ENCODE measurements at regions not wholly inside any gene's neighbourhood (a gene's known extent, or its start where the extent isn't known, plus 50 kb on each side); places are given as distances from the start of the nearest gene placed in this dataset.
A peak's percentile ranks its signal among the peaks of the same experiment; 100 is the strongest.

DNA sequence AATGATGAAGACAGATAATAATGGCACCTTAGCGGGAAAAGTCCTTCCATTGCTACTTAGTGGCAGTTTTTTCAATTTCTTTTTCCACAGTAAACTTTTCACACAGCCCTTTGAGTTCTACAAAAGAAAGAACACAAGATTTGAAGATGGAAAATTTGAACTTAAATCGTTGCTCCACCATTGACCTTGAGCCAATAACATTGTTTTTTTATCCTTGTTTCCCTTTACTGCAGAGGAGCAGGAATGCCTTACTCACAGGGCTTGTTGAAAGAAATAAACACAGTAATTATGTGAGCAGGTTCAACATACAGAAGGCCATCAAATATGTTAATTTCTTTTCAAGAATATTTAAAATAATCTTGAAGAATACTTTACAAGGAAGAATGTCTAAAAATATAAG, 181.5 kb upstream of the KRR1 start:
- H3K4me3 ChIP-seq = no peak overlapping the region

More for the DNA sequence above, 181.5 kb upstream of the KRR1 start:
- no peaks in the 10 kb centered on the region for H3K9me3 ChIP-seq (replicated peaks; ENCODE audit: control insufficient read depth, insufficient read depth, low read depth, low read length)
- H4K20me1 ChIP-seq (replicated peaks; ENCODE audit: control insufficient read depth, insufficient read depth, low read length) = no peaks in the 10 kb centered on the region
- in situ Hi-C loops (cut with MboI) = no loop called here
- 26% methylated on average over 2 of the region's 2 CpGs for WGBS (ENCODE audit: insufficient coverage, low coverage, missing lambda C conversion rate)
- H3K4me1 ChIP-seq (replicated peaks in 1 of 2; ENCODE audit: control insufficient read depth in 2 of 2, insufficient read depth in 2 of 2, low read length in 2 of 2) = peaks cover 0 to 7% of the 10 kb centered on the region in 2 experiments; a peak in 2 of 5 replicates
- H3K9me1 ChIP-seq (ENCODE audit: control insufficient read depth, insufficient read depth, low read length) = no peaks in the 10 kb centered on the region
- FAIRE-seq = no peak
- ChIA-PET POLR2A (no interaction called here), CTCF (ENCODE audit: low intra/inter-chr PET ratio) (no interaction called here)
- ATAC-seq = no peak
- peak overlapping the region; percentile 3; the same call in 1 of the 2 replicates for H2AFZ ChIP-seq (ENCODE audit: low read depth, low read length)
- no peak for TF ChIP-seq GABPB1 (CRISPR knock-in tag; IDR thresholded peaks at IDR 0.05)
- TF ChIP-seq, protein P1, sequence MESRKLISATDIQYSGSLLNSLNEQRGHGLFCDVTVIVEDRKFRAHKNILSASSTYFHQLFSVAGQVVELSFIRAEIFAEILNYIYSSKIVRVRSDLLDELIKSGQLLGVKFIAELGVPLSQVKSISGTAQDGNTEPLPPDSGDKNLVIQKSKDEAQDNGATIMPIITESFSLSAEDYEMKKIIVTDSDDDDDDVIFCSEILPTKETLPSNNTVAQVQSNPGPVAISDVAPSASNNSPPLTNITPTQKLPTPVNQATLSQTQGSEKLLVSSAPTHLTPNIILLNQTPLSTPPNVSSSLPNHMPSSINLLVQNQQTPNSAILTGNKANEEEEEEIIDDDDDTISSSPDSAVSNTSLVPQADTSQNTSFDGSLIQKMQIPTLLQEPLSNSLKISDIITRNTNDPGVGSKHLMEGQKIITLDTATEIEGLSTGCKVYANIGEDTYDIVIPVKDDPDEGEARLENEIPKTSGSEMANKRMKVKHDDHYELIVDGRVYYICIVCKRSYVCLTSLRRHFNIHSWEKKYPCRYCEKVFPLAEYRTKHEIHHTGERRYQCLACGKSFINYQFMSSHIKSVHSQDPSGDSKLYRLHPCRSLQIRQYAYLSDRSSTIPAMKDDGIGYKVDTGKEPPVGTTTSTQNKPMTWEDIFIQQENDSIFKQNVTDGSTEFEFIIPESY (CRISPR knock-in tag; IDR thresholded peaks at IDR 0.05) = peak; percentile 44; the same call in 1 of the 2 replicates
- H3K9ac ChIP-seq (ENCODE audit: insufficient read depth in 1 of 2, low read depth in 2 of 2, low read length in 2 of 2) = no peak overlapping the region
- no peak overlapping the region for H3K27ac ChIP-seq (ENCODE audit: extremely low read depth, low read depth, low read length)
- no peak overlapping the region for H3K4me2 ChIP-seq (ENCODE audit: insufficient read depth, low read length)
- no TSS peak for BruUV-seq (replicated peaks)
- intact Hi-C loops (cut with micrococcal nuclease) = no loop called here
- no peaks in the 10 kb centered on the region for H3K27me3 ChIP-seq (ENCODE audit: control insufficient read depth in 2 of 2, insufficient read depth in 2 of 2, low read length in 2 of 2)
- DNase-seq (ENCODE audit: extremely low read depth in 1 of 4, low spot score in 3 of 4) = no peak
- no peaks in the 10 kb centered on the region for H3K36me3 ChIP-seq (ENCODE audit: control insufficient read depth, insufficient read depth, low read length)
- no peaks in the 10 kb centered on the region for H3K79me2 ChIP-seq (ENCODE audit: control insufficient read depth, insufficient read depth, low read length)
